Calu3 (cell line): ENCODE measurements at regions not wholly inside any gene's neighbourhood (a gene's known extent, or its start where the extent isn't known, plus 50 kb on each side); places are given as distances from the start of the nearest gene placed in this dataset.

ENCODE experiments used
- BruUV-seq: library from RNA; stranded (reverse); fragments of 400-500 nt; replicated peaks from 2 replicates; lab custom pipeline; 2021; lab: Mats Ljungman, UMichigan
- CTCF ChIA-PET: fragments of 300-600 bp; sonication (Branson Sonifier 250); formaldehyde crosslinking; loops from one replicate; lab custom pipeline; 2022; ENCODE audit warnings: antibody characterized with exemption; lab: Charles Lee
- DNase-seq: peaks from one replicate; pipeline ENCODE4 v3.0.0; 2022
- H3K27ac Mint-ChIP-seq: one replicate; pipeline ENCODE4 v1.8.0; 2022; ENCODE audit warnings: mixed read lengths; ENCODE audit not compliant: unreplicated experiment
- H3K27me3 Mint-ChIP-seq: one replicate; pipeline ENCODE4 v1.8.0; 2022; ENCODE audit warnings: mixed read lengths; ENCODE audit not compliant: unreplicated experiment
- H3K36me3 Mint-ChIP-seq: one replicate; pipeline ENCODE4 v1.8.0; 2022; ENCODE audit warnings: mild to moderate bottlenecking, moderate library complexity, mixed read lengths; ENCODE audit not compliant: insufficient read depth, unreplicated experiment
- H3K4me1 Mint-ChIP-seq: one replicate; pipeline ENCODE4 v1.8.0; 2022; ENCODE audit warnings: mild to moderate bottlenecking, low read depth, mixed read lengths; ENCODE audit not compliant: unreplicated experiment
- H3K4me3 Mint-ChIP-seq: one replicate; pipeline ENCODE4 v1.8.0; 2022; ENCODE audit warnings: mild to moderate bottlenecking, low read depth, moderate library complexity, mixed read lengths; ENCODE audit not compliant: unreplicated experiment
- H3K9me3 Mint-ChIP-seq: one replicate; pipeline ENCODE4 v1.8.0; 2022; ENCODE audit warnings: low read depth, mixed read lengths; ENCODE audit not compliant: unreplicated experiment
- intact Hi-C: fragments of 100-400 bp; cut with micrococcal nuclease; formaldehyde crosslinking; loops from one replicate; pipeline ENCODE4 v1.10.0; 2022; ENCODE audit not compliant: unreplicated experiment
- TF ChIP-seq, protein P1 (sequence below): fragments of 200-600 bp; IDR thresholded peaks from one replicate; pipeline ENCODE4 v1.8.0; 2022; ENCODE audit warnings: antibody characterized with exemption; ENCODE audit not compliant: unreplicated experiment

DNA sequence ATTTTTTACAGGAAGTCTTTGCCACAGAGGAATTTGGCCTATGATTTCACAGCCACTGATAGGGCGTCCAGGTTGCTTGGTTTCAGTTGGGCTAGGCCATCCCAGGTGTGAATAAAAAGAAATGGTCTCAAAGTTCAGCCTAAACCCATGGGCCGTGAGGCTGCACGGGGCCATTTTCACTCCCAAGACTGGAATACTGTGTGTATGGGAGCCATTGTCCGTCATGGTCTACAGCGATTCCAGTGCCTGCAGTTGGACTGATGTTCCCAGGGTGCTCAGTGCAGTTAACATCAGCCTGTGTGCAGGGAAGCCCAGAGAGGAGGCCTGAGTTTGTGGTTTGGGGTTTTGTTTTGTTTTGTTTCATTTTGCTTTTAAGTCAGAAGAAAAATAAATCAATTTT lies 133.2 kb downstream of the ADSS2 start:
- H3K4me1 Mint-ChIP-seq, result peaks cover 31% of the 10 kb centered on the region
- H3K4me3 Mint-ChIP-seq, result no peak overlapping the region
- intact Hi-C loops, result no loop called here
- no peak for DNase-seq
- TF ChIP-seq, protein P1, sequence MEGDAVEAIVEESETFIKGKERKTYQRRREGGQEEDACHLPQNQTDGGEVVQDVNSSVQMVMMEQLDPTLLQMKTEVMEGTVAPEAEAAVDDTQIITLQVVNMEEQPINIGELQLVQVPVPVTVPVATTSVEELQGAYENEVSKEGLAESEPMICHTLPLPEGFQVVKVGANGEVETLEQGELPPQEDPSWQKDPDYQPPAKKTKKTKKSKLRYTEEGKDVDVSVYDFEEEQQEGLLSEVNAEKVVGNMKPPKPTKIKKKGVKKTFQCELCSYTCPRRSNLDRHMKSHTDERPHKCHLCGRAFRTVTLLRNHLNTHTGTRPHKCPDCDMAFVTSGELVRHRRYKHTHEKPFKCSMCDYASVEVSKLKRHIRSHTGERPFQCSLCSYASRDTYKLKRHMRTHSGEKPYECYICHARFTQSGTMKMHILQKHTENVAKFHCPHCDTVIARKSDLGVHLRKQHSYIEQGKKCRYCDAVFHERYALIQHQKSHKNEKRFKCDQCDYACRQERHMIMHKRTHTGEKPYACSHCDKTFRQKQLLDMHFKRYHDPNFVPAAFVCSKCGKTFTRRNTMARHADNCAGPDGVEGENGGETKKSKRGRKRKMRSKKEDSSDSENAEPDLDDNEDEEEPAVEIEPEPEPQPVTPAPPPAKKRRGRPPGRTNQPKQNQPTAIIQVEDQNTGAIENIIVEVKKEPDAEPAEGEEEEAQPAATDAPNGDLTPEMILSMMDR, result no peak
- H3K27me3 Mint-ChIP-seq, result no peaks in the 10 kb centered on the region
- H3K9me3 Mint-ChIP-seq, result peaks cover 3% of the 10 kb centered on the region
- H3K27ac Mint-ChIP-seq, result no peak overlapping the region
- CTCF ChIA-PET, result no interaction called here
- BruUV-seq, result no TSS peak
- peaks cover 16% of the 10 kb centered on the region for H3K36me3 Mint-ChIP-seq

DNA sequence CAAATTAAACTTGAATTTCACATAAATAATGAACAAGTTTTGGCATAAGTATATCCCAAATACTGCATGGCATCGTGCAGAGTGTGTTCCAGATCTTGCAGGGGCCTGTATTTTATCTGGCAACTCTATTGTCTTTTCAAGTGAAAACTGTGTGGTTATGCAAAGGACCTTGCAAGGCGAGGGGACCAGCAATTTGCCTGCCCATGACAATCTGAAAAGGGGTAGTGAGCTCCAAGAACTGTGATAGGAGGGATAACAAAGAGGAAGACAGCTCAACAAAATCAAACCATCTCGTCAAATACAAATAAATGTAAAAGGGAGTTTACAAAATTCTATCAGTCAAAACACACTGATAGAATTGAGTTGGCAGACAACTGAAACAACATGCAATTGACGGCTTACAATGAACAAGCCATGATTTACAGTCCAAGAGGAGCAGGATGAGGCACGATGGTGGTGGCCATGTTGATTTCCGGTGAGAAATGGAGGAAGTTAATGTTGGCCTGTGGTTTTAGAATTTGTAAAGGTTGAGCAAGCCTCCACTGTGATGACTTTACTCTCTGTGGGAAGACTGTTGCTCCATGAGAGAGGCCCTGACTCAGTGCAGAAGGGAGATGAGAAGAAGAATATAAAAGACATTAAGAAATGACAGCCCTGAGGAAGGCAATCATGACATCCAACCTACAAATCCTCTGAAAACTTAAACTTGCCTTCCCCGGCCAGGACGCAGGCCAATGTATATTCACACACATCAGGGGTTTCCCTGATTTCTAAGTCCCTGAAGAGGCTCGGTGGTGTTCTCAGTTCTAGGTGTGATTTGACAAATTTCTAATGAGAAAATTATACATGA lies 132.2 kb downstream of the ADSS2 start:
- TF ChIP-seq, protein P1, result no peak
- Mint-ChIP-seq H3K27ac (peak overlapping the region; percentile 27), H3K4me1 (peaks cover 40% of the 10 kb centered on the region), H3K36me3 (peaks cover 20% of the 10 kb centered on the region), H3K9me3 (peaks cover 3% of the 10 kb centered on the region), H3K27me3 (no peaks in the 10 kb centered on the region), H3K4me3 (no peak overlapping the region)
- CTCF ChIA-PET, result no interaction called here
- DNase-seq, result no peak
- intact Hi-C loops, result no loop called here
- no TSS peak for BruUV-seq

DNA sequence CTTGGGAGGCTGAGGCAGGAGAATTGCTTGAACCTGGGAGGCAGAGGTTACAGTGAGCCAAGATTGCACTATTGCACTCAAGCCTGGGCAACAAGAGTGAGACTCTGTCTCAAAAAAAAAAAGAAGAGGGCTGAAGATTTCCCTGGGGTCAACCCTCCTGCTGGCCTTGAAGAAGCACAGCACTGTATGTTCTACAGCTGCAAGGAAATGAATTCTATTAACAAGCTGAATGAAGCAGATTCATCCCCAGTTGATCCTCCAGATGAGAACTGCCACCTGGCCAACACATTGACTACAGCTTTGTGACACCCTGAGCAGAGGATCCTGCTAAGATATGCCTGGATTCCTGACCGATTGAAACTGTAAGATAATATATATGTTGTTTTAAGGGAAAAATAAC lies 129.5 kb downstream of the ADSS2 start:
- Mint-ChIP-seq H3K4me3 (peak overlapping the region; percentile 48), H3K9me3 (peaks cover 3% of the 10 kb centered on the region), H3K27ac (peak overlapping the region; percentile 94), H3K4me1 (peaks cover 58% of the 10 kb centered on the region), H3K27me3 (no peaks in the 10 kb centered on the region), H3K36me3 (peaks cover 20% of the 10 kb centered on the region)
- no peak for DNase-seq
- TF ChIP-seq, protein P1, result no peak
- intact Hi-C loops, result loop anchor here (2.0 kb wide), 2 partner anchors 19 to 31 kb away; a partner anchor contains a TSS
- BruUV-seq, result TSS peak; percentile 64
- CTCF ChIA-PET, result interaction anchor here (0.9 to 1.4 kb wide), 5 partner anchors 18 to 92 kb away, joined by 3 to 10 read pairs (median 5); no protein-coding TSS in a partner anchor

DNA sequence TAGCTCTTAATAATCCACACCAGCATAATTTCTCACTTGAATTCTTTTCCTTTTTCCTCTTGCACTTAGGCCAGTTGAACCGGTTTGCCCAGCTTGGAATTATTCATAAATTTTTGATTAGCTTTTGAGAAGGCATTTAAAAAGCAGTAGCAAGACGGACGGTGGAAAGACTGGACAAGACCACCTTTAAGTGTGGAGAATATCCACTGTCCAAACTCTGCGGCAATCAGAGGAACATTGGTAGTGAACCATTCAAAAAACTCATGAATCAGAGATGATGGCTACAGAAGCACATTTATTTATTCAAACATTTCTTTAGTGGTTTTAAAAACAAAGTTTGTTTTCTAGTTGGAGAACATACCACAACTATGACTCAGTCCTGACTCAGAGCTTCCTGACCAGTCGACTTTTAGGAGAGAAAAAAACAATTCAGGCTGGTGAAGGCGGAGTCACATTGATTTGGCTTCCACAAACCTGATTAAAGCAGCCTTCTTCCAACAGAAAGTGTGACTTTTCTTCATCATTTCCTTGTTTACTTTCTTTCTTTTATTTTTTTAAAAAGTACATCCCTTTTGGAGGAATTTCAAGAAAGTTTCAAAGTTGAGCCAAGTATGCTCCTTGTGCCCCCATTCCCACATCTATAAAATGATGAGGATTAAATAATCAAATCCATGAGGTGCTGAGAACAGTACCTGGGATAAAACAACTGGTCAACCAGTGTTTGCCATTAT lies 128.8 kb downstream of the ADSS2 start:
- intact Hi-C loops, result loop anchor here (2.0 kb wide), 2 partner anchors 20 to 30 kb away; a partner anchor contains a TSS
- TSS peak; percentile 48 for BruUV-seq
- CTCF ChIA-PET, result interaction anchor here (0.8 to 1.4 kb wide), 7 partner anchors 17 to 92 kb away, joined by 3 to 10 read pairs (median 4); no protein-coding TSS in a partner anchor

More for the DNA sequence above, 128.8 kb downstream of the ADSS2 start:
- Mint-ChIP-seq H3K4me1 (peaks cover 65% of the 10 kb centered on the region), H3K4me3 (peak overlapping the region; percentile 48), H3K36me3 (peaks cover 20% of the 10 kb centered on the region), H3K27me3 (no peaks in the 10 kb centered on the region), H3K27ac (peak overlapping the region; percentile 94), H3K9me3 (peaks cover 3% of the 10 kb centered on the region)
- TF ChIP-seq, protein P1, result no peak
- DNase-seq, result peak; percentile 81
